ENCODE measurements at regions not wholly inside any gene's neighbourhood (a gene's known extent, or its start where the extent isn't known, plus 50 kb on each side); places are given as distances from the start of the nearest gene placed in this dataset.
A peak's percentile ranks its signal among the peaks of the same experiment; 100 is the strongest.

- DNase-seq (ENCODE audit: low spot score in 2 of 2) = no peak
- no peak overlapping the region for H3K27ac ChIP-seq
- TF ChIP-seq POLR2A (IDR thresholded peaks at IDR 0.05) (no peak), EP300 (IDR thresholded peaks at IDR 0.05) (peak; percentile 57 to 62)
- TF ChIP-seq, protein P1, sequence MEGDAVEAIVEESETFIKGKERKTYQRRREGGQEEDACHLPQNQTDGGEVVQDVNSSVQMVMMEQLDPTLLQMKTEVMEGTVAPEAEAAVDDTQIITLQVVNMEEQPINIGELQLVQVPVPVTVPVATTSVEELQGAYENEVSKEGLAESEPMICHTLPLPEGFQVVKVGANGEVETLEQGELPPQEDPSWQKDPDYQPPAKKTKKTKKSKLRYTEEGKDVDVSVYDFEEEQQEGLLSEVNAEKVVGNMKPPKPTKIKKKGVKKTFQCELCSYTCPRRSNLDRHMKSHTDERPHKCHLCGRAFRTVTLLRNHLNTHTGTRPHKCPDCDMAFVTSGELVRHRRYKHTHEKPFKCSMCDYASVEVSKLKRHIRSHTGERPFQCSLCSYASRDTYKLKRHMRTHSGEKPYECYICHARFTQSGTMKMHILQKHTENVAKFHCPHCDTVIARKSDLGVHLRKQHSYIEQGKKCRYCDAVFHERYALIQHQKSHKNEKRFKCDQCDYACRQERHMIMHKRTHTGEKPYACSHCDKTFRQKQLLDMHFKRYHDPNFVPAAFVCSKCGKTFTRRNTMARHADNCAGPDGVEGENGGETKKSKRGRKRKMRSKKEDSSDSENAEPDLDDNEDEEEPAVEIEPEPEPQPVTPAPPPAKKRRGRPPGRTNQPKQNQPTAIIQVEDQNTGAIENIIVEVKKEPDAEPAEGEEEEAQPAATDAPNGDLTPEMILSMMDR (IDR thresholded peaks at IDR 0.05) = peak in 1 of 5 experiments; percentile 11
- WGBS, 2 donors = 62 to 65% methylated on average over 1 of the region's 1 CpG
- H3K9me3 ChIP-seq = no peaks in the 10 kb centered on the region
- H3K4me1 ChIP-seq = no peaks in the 10 kb centered on the region
- H3K4me3 ChIP-seq = no peak overlapping the region
- H3K36me3 ChIP-seq = no peaks in the 10 kb centered on the region
- H3K27me3 ChIP-seq = no peaks in the 10 kb centered on the region
Measured at GRCh38 chr4:14125375-14126129, 498.0 kb upstream of the BOD1L1 start.

DNA sequence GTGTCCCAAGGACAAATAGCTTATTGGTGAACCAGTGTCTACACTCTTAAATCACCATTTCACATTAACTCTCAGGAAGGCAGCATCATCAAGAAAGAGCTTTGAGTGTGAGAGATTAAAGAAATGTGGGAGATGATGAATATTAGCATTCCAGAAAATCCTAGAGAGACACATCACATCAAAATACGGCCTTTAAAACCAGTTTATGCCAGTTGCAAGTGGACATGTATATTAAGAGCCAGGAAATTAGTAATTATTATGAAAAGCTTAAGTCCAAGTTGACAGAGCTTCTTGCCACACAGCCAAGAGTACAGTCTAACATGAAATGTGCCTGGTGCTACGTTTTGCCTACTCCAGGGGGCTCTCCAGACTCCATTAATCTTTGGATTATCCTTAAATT, 503.0 kb upstream of the BOD1L1 start:
- Histone ChIP-seq H3K27ac (no peak overlapping the region), H3K27me3 (no peaks in the 10 kb centered on the region), H3K4me1 (no peaks in the 10 kb centered on the region), H3K9me3 (no peaks in the 10 kb centered on the region), H3K36me3 (no peaks in the 10 kb centered on the region), H3K4me3 (no peak overlapping the region)
- TF ChIP-seq, protein P1 (IDR thresholded peaks at IDR 0.05) = no peak
- TF ChIP-seq EP300 (IDR thresholded peaks at IDR 0.05) (no peak), POLR2A (IDR thresholded peaks at IDR 0.05) (no peak)
- DNase-seq (ENCODE audit: low spot score in 2 of 2) = no peak
- 37 to 44% methylated on average over 2 of the region's 2 CpGs for WGBS, 2 donors

GRCh38 chr4:14131335-14131734, 503.8 kb upstream of the BOD1L1 start:
- WGBS, 2 donors = 73 to 78% methylated on average over 1 of the region's 1 CpG
- H3K36me3 ChIP-seq = no peaks in the 10 kb centered on the region

DNA sequence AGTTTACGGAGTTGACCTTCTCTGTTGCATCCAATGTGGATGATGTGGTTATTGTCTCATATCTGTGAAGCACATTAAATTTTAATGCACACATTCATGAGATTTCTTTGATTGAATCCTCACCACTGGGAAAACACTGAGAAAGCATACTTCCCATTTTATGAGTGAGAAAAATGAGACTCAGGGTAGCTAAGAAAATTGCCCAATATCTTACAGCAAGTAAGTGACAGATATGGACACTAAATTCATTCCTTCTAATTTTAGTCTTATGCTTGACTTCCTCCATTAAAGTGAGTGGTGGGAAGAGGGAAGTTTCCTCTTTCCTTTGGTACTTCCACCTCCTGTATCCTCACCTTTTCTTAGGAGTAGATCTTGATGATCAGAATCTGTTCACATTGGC, 504.8 kb upstream of the BOD1L1 start:
- no peak for TF ChIP-seq EP300 (IDR thresholded peaks at IDR 0.05)
- TF ChIP-seq, protein P1 (IDR thresholded peaks at IDR 0.05) = no peak
- no peak for TF ChIP-seq POLR2A (IDR thresholded peaks at IDR 0.05)
- Histone ChIP-seq H3K9me3 (no peaks in the 10 kb centered on the region), H3K4me3 (no peak overlapping the region), H3K36me3 (no peaks in the 10 kb centered on the region), H3K4me1 (no peaks in the 10 kb centered on the region), H3K27ac (no peak overlapping the region), H3K27me3 (no peaks in the 10 kb centered on the region)
- DNase-seq (ENCODE audit: low spot score in 2 of 2) = no peak
- WGBS, 2 donors = 86 to 91% methylated on average over 1 of the region's 1 CpG

More at GRCh38 chr4:14131335-14131734, 503.8 kb upstream of the BOD1L1 start:
- Histone ChIP-seq H3K27ac (no peak overlapping the region), H3K4me3 (no peak overlapping the region), H3K4me1 (no peaks in the 10 kb centered on the region), H3K9me3 (no peaks in the 10 kb centered on the region), H3K27me3 (no peaks in the 10 kb centered on the region)
- no peak for DNase-seq (ENCODE audit: low spot score in 2 of 2)
- TF ChIP-seq POLR2A (IDR thresholded peaks at IDR 0.05) = no peak
- TF ChIP-seq, protein P1 (IDR thresholded peaks at IDR 0.05) = no peak
- no peak for TF ChIP-seq EP300 (IDR thresholded peaks at IDR 0.05)

DNA sequence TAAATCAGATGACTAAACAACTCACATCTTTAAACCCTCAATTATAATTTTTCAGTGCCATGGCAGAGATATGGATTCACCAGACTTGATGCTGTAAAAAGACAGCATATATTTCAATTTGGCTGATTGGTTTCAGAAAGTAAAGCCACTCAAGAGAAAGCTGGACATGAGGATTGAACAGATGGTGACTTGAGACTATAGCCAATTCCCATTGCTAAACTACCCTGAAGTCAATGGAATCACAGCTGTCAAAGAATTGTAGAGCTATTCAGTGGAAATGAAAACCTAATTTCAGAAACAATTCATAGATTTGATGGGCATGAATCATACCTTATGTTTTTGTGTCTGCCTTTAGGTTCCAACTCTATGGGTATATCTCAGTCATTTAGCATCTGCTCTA, 510.6 kb upstream of the BOD1L1 start:
- no peak for DNase-seq (ENCODE audit: low spot score in 2 of 2)
- H3K4me3 ChIP-seq = no peak overlapping the region
- TF ChIP-seq POLR2A (IDR thresholded peaks at IDR 0.05) (no peak), EP300 (IDR thresholded peaks at IDR 0.05) (no peak)
- TF ChIP-seq, protein P1 (IDR thresholded peaks at IDR 0.05) = no peak
- no peaks in the 10 kb centered on the region for H3K4me1 ChIP-seq
- no peaks in the 10 kb centered on the region for H3K9me3 ChIP-seq
- H3K27me3 ChIP-seq = no peaks in the 10 kb centered on the region
- no peaks in the 10 kb centered on the region for H3K36me3 ChIP-seq
- no peak overlapping the region for H3K27ac ChIP-seq

Measured in tibial nerve (tissue), 4 donors.